K562 (cell line): ENCODE measurements at regions not wholly inside any gene's neighbourhood (a gene's known extent, or its start where the extent isn't known, plus 50 kb on each side); places are given as distances from the start of the nearest gene placed in this dataset.

ENCODE experiments used
- ARID2 ChIP-seq: fragments of 450-650 bp; IDR thresholded peaks from 2 replicates; pipeline ENCODE4 v1.6.1; 2017; ENCODE audit warnings: antibody characterized with exemption, mild to moderate bottlenecking
- BMI1 ChIP-seq: fragments of 150-350 bp; IDR thresholded peaks from 2 replicates; pipeline ENCODE4 v1.6.1; 2014; ENCODE audit warnings: low read length
- CEBPZ ChIP-seq: fragments of 150-350 bp; IDR thresholded peaks from 2 replicates; pipeline ENCODE4 v1.6.1; 2014; ENCODE audit warnings: low read depth, mild to moderate bottlenecking, low read length, borderline replicate concordance
- E2F1 ChIP-seq: sonication (generic); formaldehyde crosslinking; IDR thresholded peaks from 2 replicates; pipeline ENCODE4 v1.8.1; 2023; ENCODE audit warnings: mild to moderate bottlenecking, missing genetic modification reagents, moderate library complexity
- FOXJ3 ChIP-seq: sonication (generic); formaldehyde crosslinking; IDR thresholded peaks from 2 replicates; pipeline ENCODE4 v1.4.0; 2020; ENCODE audit warnings: mild to moderate bottlenecking, missing genetic modification reagents
- FOXK1 ChIP-seq: sonication (generic); formaldehyde crosslinking; IDR thresholded peaks from 2 replicates; pipeline ENCODE4 v1.8.0; 2022; ENCODE audit warnings: missing genetic modification reagents, mild to moderate bottlenecking, borderline replicate concordance
- REST ChIP-seq, 2 experiments: fragments of 450-650 bp; formaldehyde crosslinking in 1 of 2; IDR thresholded peaks; 2 replicates each; pipeline versions ENCODE4 v1.4.0 to v1.6.1; 2014 to 2020; ENCODE audit warnings: mild to moderate bottlenecking in 2 of 2, borderline replicate concordance in 1 of 2, low read depth in 1 of 2
- SIRT6 ChIP-seq: IDR thresholded peaks from one replicate; pipeline ENCODE4 v1.6.1; 2012; ENCODE audit warnings: low read depth, mild to moderate bottlenecking, control low read depth, inconsistent platforms, low read length, moderate library complexity
- TCF7L2 ChIP-seq: fragments of 150-350 bp; IDR thresholded peaks from 2 replicates; pipeline ENCODE4 v1.6.1; 2016; ENCODE audit warnings: low read depth, mild to moderate bottlenecking, low read length, moderate library complexity
- THAP12 ChIP-seq: fragments of 250-450 bp; sonication (Bioruptor Pico); IDR thresholded peaks from 2 replicates; pipeline ENCODE4 v1.9.0; 2021; ENCODE audit warnings: mild to moderate bottlenecking, inconsistent platforms
- ZBTB26 ChIP-seq: fragments of 450-650 bp; formaldehyde crosslinking; IDR thresholded peaks from 2 replicates; pipeline ENCODE4 v1.4.0; 2022; ENCODE audit warnings: missing genetic modification characterization
- ZNF184 ChIP-seq: sonication (generic); formaldehyde crosslinking; IDR thresholded peaks from 2 replicates; pipeline ENCODE4 v1.5.0; 2020; ENCODE audit warnings: missing genetic modification reagents

GRCh38 chr5:74094782-74095108, 468.7 kb downstream of the ARHGEF28 start (continued):
- no peak for TF ChIP-seq E2F1 (CRISPR knock-in tag)
- no peak for TF ChIP-seq TCF7L2
- no peak for TF ChIP-seq SIRT6
- TF ChIP-seq THAP12: no peak
- TF ChIP-seq BMI1: no peak
- TF ChIP-seq ARID2: no peak
- TF ChIP-seq ZNF184 (CRISPR knock-in tag): no peak
- no peak for TF ChIP-seq CEBPZ
- TF ChIP-seq FOXJ3 (CRISPR knock-in tag): no peak
- TF ChIP-seq REST (IDR thresholded peaks at IDR 0.05; ENCODE audit: borderline replicate concordance): no peak
- TF ChIP-seq REST (CRISPR knock-in tag; IDR thresholded peaks at IDR 0.05; ENCODE audit: low read depth): no peak
- TF ChIP-seq ZBTB26 (CRISPR knock-in tag): no peak
- TF ChIP-seq FOXK1: no peak
